WTC11 (cell line): ENCODE measurements at regions not wholly inside any gene's neighbourhood (a gene's known extent, or its start where the extent isn't known, plus 50 kb on each side); places are given as distances from the start of the nearest gene placed in this dataset.

ENCODE experiments used
- CDX4 ChIP-seq: fragments of 250-450 bp; sonication (Bioruptor Pico); IDR thresholded peaks from 2 replicates; pipeline ENCODE4 v1.9.0; 2021; ENCODE audit warnings: moderate library complexity, mild to moderate bottlenecking, inconsistent platforms, borderline replicate concordance
- CREB1 ChIP-seq: sonication (generic); formaldehyde crosslinking; IDR thresholded peaks from 2 replicates; pipeline ENCODE4 v1.8.0; 2023; ENCODE audit warnings: mild to moderate bottlenecking, missing genetic modification reagents
- CTCF ChIP-seq: fragments of 200-600 bp; IDR thresholded peaks from 2 replicates; pipeline ENCODE4 v1.8.0; 2022; ENCODE audit warnings: antibody characterized with exemption
- ESRRA ChIP-seq: sonication (generic); formaldehyde crosslinking; IDR thresholded peaks from 2 replicates; pipeline ENCODE4 v1.8.1; 2022; ENCODE audit warnings: mild to moderate bottlenecking, missing genetic modification reagents, borderline replicate concordance
- NR1H2 ChIP-seq: sonication (generic); formaldehyde crosslinking; IDR thresholded peaks from 2 replicates; pipeline ENCODE4 v1.9.0; 2021; ENCODE audit warnings: mild to moderate bottlenecking, moderate library complexity, missing genetic modification reagents
- ZNF423 ChIP-seq: fragments of 250-450 bp; sonication (Bioruptor Pico); IDR thresholded peaks from 2 replicates; pipeline ENCODE4 v2.1.2; 2022; ENCODE audit warnings: mild to moderate bottlenecking, moderate library complexity
- TF ChIP-seq, protein P1 (sequence below): fragments of 250-450 bp; sonication (Bioruptor Pico); IDR thresholded peaks from 2 replicates; pipeline ENCODE4 v1.9.0; 2021; ENCODE audit warnings: mild to moderate bottlenecking
- TF ChIP-seq, protein P2 (sequence below): sonication (generic); formaldehyde crosslinking; IDR thresholded peaks from 2 replicates; pipeline ENCODE4 v1.8.0; 2022; ENCODE audit warnings: mild to moderate bottlenecking, missing genetic modification reagents
- TF ChIP-seq, protein P3 (sequence below): sonication (generic); formaldehyde crosslinking; IDR thresholded peaks from 2 replicates; pipeline ENCODE4 v1.8.1; 2023; ENCODE audit warnings: mild to moderate bottlenecking, missing genetic modification reagents, moderate library complexity
- TF ChIP-seq, protein P4 (sequence below): sonication (generic); formaldehyde crosslinking; IDR thresholded peaks from 2 replicates; pipeline ENCODE4 v1.8.0; 2022; ENCODE audit warnings: mild to moderate bottlenecking, missing genetic modification reagents
- TF ChIP-seq, protein P5 (sequence below): sonication (generic); formaldehyde crosslinking; conservative IDR thresholded peaks from 2 replicates; pipeline ENCODE4 v1.8.1; 2023; ENCODE audit warnings: mild to moderate bottlenecking, low read depth, missing genetic modification reagents, moderate library complexity

DNA sequence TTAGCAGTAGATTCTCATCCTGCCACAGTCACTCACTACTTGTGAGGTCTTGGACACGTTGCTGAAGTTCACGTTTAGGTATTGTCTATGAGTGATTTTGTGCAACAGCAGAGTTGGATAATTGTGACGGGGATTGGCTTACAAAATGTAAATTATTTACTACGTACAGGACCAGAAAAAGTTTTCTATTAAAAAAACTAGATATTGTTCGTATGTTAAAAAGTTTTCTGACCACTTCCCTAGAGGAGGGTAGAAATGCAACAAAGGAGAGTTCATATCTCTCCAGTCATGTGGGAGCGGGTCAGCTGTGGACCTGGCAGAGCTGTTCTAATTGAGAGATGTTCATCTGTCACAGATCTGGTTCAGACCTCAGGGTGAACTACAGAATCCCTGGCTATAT, 976.1 kb upstream of the NUDT12 start:
- TF ChIP-seq NR1H2: no peak
- TF ChIP-seq, protein P1, sequence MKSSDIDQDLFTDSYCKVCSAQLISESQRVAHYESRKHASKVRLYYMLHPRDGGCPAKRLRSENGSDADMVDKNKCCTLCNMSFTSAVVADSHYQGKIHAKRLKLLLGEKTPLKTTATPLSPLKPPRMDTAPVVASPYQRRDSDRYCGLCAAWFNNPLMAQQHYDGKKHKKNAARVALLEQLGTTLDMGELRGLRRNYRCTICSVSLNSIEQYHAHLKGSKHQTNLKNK: no peak
- no peak for TF ChIP-seq ZNF423 (CRISPR knock-in tag)
- TF ChIP-seq CTCF: no peak
- TF ChIP-seq, protein P2, sequence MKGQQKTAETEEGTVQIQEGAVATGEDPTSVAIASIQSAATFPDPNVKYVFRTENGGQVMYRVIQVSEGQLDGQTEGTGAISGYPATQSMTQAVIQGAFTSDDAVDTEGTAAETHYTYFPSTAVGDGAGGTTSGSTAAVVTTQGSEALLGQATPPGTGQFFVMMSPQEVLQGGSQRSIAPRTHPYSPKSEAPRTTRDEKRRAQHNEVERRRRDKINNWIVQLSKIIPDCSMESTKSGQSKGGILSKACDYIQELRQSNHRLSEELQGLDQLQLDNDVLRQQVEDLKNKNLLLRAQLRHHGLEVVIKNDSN (CRISPR knock-in tag): no peak
- no peak for TF ChIP-seq CREB1 (CRISPR knock-in tag)
- TF ChIP-seq, protein P3, sequence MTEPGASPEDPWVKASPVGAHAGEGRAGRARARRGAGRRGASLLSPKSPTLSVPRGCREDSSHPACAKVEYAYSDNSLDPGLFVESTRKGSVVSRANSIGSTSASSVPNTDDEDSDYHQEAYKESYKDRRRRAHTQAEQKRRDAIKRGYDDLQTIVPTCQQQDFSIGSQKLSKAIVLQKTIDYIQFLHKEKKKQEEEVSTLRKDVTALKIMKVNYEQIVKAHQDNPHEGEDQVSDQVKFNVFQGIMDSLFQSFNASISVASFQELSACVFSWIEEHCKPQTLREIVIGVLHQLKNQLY (CRISPR knock-in tag): no peak
- TF ChIP-seq CDX4 (CRISPR knock-in tag): no peak
- no peak for TF ChIP-seq ESRRA (CRISPR knock-in tag)
- TF ChIP-seq, protein P4, sequence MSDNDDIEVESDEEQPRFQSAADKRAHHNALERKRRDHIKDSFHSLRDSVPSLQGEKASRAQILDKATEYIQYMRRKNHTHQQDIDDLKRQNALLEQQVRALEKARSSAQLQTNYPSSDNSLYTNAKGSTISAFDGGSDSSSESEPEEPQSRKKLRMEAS (CRISPR knock-in tag): no peak
- TF ChIP-seq, protein P5, sequence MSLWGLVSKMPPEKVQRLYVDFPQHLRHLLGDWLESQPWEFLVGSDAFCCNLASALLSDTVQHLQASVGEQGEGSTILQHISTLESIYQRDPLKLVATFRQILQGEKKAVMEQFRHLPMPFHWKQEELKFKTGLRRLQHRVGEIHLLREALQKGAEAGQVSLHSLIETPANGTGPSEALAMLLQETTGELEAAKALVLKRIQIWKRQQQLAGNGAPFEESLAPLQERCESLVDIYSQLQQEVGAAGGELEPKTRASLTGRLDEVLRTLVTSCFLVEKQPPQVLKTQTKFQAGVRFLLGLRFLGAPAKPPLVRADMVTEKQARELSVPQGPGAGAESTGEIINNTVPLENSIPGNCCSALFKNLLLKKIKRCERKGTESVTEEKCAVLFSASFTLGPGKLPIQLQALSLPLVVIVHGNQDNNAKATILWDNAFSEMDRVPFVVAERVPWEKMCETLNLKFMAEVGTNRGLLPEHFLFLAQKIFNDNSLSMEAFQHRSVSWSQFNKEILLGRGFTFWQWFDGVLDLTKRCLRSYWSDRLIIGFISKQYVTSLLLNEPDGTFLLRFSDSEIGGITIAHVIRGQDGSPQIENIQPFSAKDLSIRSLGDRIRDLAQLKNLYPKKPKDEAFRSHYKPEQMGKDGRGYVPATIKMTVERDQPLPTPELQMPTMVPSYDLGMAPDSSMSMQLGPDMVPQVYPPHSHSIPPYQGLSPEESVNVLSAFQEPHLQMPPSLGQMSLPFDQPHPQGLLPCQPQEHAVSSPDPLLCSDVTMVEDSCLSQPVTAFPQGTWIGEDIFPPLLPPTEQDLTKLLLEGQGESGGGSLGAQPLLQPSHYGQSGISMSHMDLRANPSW (CRISPR knock-in tag): no peak
